GM18868 (cell line): ENCODE measurements at regions not wholly inside any gene's neighbourhood (a gene's known extent, or its start where the extent isn't known, plus 50 kb on each side); places are given as distances from the start of the nearest gene placed in this dataset.
A peak's percentile ranks its signal among the peaks of the same experiment; 100 is the strongest.
"Not testable (repeated sequence)": the region's sequence is repeated elsewhere in the genome, so short reads cannot be mapped to it uniquely, and the experiment has no call there.

Experiments
- ATAC-seq: cut with Tn5 transposase; IDR thresholded peaks from one replicate; pipeline ENCODE4 v1.9.1; 2021; ENCODE audit warnings: mild to moderate bottlenecking, moderate library complexity; ENCODE audit not compliant: unreplicated experiment

GRCh38 chr3:104043001-104043543 is 1323.6 kb upstream of the ALCAM start:
- ATAC-seq: not testable (repeated sequence)

- no peak for ATAC-seq
Observed at GRCh38 chr3:104044002-104044401, 1322.7 kb upstream of the ALCAM start.

GRCh38 chr3:104066658-104067057 is 1300.1 kb upstream of the ALCAM start:
- no peak for ATAC-seq

GRCh38 chr3:104069114-104069513 is 1297.6 kb upstream of the ALCAM start:
- ATAC-seq: no peak

- no peak for ATAC-seq
Observed at GRCh38 chr3:104070906-104071305, 1295.8 kb upstream of the ALCAM start.

GRCh38 chr3:104080088-104080626 is 1286.6 kb upstream of the ALCAM start:
- ATAC-seq: no peak

GRCh38 chr3:104088738-104089137 is 1278.0 kb upstream of the ALCAM start:
- no peak for ATAC-seq

GRCh38 chr3:104089987-104090386 is 1276.7 kb upstream of the ALCAM start:
- ATAC-seq: not testable (repeated sequence)

GRCh38 chr3:104101736-104102135 is 1265.0 kb upstream of the ALCAM start:
- no peak for ATAC-seq

- peak; percentile 95 for ATAC-seq
Observed at GRCh38 chr3:104102386-104102785, 1264.3 kb upstream of the ALCAM start.

GRCh38 chr3:104106276-104106675 is 1260.4 kb upstream of the ALCAM start:
- ATAC-seq: no peak

- no peak for ATAC-seq
Observed at GRCh38 chr3:104108522-104108921, 1258.2 kb upstream of the ALCAM start.

- no peak for ATAC-seq
Observed at GRCh38 chr3:104126463-104126862, 1240.2 kb upstream of the ALCAM start.

- ATAC-seq: no peak
Observed at GRCh38 chr3:104126864-104127553, 1239.7 kb upstream of the ALCAM start.

GRCh38 chr3:104127830-104128229 is 1238.9 kb upstream of the ALCAM start:
- ATAC-seq: no peak

GRCh38 chr3:104132566-104133403 is 1233.9 kb upstream of the ALCAM start:
- ATAC-seq: no peak

GRCh38 chr3:104133630-104134029 is 1233.1 kb upstream of the ALCAM start:
- ATAC-seq: no peak

GRCh38 chr3:104137116-104137515 is 1229.6 kb upstream of the ALCAM start:
- no peak for ATAC-seq

GRCh38 chr3:104145164-104145563 is 1221.5 kb upstream of the ALCAM start:
- ATAC-seq: no peak

GRCh38 chr3:104149154-104149553 is 1217.6 kb upstream of the ALCAM start:
- no peak for ATAC-seq

GRCh38 chr3:104150724-104151123 is 1216.0 kb upstream of the ALCAM start:
- ATAC-seq: peak; percentile 67

- no peak for ATAC-seq
Observed at GRCh38 chr3:104154896-104155295, 1211.8 kb upstream of the ALCAM start.
